Endothelial cell of hepatic sinusoid (primary cell): ENCODE measurements at regions not wholly inside any gene's neighbourhood (a gene's known extent, or its start where the extent isn't known, plus 50 kb on each side); places are given as distances from the start of the nearest gene placed in this dataset.

Experiments
- in situ Hi-C: cut with HindIII; loops from 2 replicates; pipeline ENCODE4 v1.10.0; 2017; ENCODE audit warnings: low sequenced_read_pairs

DNA sequence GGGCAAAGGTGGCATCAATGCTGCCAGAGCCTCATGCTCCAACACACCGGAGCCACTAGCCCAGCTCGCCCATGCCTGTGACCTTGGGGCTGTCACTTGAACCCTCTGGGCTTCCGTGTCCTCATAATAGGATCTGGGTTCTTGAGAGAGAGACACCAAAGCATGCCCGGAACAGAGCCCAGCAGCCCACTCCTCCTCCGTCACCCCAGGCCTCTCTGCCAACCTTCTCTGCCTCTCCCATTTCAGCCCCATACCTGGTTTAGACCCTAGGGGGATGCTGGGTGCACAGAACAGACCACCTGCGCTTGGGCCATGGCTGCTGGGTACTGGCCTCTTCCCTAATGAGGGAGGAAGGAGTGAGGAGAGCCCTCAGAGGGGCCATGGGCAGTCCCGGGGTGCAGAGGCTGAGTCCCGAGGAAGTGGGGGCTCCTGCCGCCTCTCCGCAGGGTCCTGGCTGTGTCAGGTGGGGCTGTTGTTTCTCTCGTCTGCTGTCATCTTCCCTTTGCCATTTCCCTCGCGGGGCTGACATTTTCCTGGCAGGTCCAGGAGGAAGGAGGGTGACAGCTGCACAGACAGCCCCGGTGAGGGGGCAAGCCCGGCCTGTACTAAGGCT, 172.4 kb upstream of the RTL1 start:
- in situ Hi-C loops: loop anchor here (25.0 kb wide), 1 partner anchor 414 kb away; no protein-coding TSS in a partner anchor

DNA sequence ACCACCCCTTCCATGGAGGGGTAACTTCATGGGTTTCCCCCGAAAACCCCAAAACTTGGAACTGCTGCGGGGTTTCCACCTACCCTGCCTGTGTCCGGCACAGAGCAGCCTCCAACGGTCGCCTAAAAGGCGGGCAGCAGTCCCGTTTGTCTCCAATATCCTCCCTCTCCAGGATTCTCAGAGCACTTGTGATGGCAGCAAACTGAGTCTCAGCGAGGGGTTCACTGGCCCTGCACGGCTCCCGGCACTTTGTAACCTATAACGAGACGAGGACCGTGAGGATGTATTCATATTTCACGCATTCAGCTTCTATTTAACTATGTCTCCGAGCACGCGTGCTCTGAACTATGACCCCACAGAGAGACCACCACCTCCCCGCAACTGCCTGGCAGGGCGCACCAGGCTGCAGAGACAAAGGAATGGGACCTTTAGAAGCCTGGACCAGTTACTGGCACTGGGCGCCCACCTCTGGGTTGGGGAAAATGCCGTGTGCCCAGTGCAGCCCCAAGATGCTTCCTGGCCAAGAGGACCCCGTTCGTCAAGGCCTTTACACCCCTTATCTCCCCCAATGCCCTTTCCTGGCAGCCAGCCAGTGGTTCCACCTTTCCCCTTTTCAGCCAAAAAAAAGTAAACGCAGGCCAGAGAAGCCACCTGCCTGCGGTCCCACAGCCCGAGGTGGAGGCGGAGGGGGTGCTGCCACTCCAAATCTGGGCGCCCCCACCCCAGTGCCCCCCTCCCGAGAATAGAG, 173.1 kb upstream of the RTL1 start:
- in situ Hi-C loops: loop anchor here (25.0 kb wide), 1 partner anchor 414 kb away; no protein-coding TSS in a partner anchor

DNA sequence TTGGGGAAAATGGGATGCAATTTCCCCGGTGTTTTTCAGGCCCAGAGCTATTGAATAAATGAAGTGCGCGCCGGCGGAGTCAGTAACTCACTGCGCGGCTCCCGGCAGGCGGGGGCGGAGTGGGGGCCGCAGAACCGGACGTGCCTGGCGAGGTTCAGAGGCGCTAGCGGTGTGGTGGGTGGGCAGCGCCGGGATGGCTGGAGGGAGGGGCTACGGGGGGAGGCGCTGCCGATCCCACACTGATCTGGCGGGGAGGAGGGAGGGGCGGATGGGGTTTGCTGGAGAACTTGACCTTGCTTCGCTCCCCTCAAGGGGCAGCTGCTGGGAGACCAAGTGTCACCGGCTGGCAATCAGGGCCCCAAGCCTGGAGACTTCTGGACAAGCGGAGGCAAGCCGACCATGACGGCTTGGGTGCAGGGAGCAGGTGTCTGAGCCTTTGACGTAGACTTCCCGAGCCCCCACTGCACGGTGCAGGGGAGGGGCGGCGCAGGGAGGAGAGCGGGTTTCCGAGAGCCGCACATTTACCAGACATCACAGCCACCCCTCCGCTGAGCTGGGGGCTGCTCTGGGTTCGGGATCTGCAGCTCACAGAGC, 174.1 kb upstream of the RTL1 start:
- in situ Hi-C loops: loop anchor here (25.0 kb wide), 1 partner anchor 415 kb away; no protein-coding TSS in a partner anchor

DNA sequence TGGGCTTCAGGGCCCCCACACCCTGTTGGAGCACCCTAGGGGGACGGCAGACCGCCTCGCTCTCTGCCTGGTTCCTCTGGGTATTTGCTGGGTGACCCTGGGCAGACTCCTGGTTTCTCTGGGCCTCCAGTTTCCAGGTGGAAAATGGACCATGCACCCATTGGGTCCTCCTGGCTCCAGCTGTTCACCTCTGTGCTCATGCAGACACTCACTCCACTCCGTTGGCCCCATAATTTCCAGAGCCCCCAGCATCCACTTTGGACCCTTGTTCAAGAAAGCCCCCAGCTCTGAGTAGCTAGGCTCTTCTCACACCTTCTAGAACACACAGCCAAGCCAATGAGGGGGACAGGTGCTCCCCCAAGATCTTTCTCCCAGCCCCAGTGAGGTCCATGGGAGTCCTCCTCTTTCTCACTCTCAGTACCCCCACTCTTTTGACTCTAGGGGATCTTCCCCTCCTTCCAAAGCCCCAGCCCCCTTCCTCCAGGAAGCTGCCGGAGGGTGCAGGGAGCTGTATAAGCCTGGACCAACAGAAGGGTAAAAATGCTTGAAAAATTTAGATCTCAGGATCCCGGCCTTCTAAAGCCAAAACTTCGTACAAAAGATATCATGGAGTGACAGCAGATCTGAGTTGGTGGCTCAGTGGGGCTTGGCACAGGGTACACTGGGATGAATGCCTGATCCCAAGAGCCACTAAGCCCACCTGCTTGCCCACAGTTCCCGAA, 174.8 kb upstream of the RTL1 start:
- in situ Hi-C loops: loop anchor here (25.0 kb wide), 1 partner anchor 416 kb away; no protein-coding TSS in a partner anchor

DNA sequence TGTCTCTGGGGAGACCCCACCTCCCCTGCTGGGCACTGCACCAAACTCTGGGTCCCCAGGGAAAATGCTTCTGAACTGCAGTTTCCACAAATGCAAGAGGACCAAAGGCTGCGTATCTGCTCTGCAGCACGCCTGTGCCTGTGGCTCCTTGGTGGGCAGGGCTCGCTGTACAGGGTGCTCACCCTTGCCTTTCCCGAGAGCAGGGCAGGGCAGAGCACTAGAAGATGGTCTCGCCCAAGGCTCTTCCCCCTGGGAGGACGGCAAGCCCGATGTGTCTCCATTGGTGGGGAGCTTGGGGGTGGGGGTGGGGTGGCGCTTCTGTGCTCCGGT, 175.3 kb upstream of the RTL1 start:
- in situ Hi-C loops: loop anchor here (25.0 kb wide), 1 partner anchor 417 kb away; no protein-coding TSS in a partner anchor

DNA sequence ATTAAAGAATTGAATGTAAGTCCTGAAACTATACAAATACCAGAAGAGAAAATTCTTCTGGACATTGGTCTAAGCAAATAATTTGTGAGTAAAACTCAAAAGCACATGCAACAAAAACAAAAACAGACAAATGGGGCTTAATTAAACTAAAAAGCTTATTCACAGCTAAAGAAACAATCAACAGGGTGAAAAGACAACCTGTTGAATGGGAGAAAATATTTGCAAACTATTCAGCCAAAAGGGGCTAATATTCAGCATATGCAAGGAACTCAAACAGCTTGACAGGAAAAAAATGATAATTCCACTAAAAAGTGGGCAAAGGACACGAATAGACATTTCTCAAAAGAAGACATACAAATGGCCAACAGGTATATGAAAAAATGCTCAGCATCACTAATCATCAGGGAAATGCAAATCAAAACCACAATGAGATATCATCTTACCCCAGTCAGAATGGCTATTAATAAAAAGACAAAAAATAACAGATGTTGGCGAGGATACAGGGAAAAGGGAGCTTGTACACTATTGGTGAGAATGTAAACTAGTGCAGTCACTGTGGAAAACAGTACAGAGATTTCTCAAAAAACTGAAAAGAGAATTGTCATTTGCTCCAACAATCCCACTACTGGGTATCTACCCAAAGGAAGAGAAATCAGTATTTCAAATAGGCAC, 177.5 kb upstream of the RTL1 start:
- in situ Hi-C loops: loop anchor here (10.0 to 25.0 kb wide), 2 partner anchors 134 to 419 kb away; no protein-coding TSS in a partner anchor

DNA sequence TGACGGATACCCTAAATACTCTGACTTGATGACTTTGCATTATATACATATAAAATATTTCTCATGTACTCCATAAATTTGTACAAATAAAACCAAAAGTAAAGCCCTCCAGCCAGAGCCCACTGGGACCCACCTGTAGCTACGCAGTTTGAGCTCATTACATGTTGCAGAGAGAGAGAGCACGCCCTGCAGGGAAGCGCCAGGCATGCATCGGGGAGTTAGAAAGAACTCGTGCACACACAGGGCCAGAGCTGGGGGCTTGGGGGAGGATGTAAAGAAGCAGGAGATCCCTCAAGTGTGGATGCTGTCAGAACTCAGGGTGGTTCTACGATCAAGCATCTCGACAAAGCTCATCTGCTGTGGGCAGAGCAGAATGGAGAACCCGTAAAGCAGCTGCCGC, 178.5 kb upstream of the RTL1 start:
- in situ Hi-C loops: loop anchor here (10.0 to 25.0 kb wide), 2 partner anchors 133 to 420 kb away; no protein-coding TSS in a partner anchor

DNA sequence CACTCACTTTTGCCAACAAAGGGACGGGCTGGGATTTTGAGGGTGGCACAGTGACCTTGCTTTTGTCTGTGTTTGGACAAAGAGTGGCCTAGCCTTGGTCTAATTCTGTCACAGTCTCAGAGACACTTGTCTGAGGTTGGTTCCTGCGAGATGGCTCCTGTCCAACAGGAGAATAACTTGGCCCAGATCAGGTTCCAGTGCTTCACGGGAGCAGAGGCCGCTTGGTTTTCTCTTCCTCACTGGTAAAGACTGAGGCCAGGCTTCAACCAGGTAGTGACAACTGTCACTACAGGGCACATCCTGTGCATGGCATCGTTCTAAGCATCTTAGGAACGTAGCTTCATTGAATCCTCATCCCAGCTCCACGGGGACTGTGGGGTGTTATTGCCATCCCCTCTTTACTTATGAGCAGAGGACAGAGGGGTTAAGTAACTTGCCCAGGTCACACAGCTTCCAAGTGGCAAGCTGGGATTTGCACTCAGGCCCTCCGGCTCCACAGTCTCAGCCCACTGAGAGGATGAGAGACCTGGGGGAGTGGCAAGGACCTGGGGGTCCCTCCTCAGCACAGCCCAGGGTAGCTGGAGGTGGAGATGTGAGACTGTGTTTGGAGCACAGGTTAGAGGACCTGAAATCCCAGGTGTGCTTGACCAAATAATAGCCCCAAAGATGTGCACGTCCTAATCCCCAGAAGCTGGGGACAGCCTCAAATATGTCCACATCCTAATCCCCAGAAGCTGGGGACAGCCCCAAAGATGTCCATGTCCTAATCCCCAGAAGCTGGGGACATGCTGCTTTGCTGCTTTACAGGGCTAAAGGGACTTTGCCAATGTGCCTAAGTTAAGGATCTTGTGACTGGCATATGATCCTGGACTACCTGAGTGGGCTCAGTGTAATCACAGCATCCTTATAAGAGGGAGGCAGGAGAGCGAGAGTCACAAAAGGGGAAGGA, 179.2 kb upstream of the RTL1 start:
- in situ Hi-C loops: loop anchor here (10.0 to 25.0 kb wide), 2 partner anchors 132 to 420 kb away; no protein-coding TSS in a partner anchor

DNA sequence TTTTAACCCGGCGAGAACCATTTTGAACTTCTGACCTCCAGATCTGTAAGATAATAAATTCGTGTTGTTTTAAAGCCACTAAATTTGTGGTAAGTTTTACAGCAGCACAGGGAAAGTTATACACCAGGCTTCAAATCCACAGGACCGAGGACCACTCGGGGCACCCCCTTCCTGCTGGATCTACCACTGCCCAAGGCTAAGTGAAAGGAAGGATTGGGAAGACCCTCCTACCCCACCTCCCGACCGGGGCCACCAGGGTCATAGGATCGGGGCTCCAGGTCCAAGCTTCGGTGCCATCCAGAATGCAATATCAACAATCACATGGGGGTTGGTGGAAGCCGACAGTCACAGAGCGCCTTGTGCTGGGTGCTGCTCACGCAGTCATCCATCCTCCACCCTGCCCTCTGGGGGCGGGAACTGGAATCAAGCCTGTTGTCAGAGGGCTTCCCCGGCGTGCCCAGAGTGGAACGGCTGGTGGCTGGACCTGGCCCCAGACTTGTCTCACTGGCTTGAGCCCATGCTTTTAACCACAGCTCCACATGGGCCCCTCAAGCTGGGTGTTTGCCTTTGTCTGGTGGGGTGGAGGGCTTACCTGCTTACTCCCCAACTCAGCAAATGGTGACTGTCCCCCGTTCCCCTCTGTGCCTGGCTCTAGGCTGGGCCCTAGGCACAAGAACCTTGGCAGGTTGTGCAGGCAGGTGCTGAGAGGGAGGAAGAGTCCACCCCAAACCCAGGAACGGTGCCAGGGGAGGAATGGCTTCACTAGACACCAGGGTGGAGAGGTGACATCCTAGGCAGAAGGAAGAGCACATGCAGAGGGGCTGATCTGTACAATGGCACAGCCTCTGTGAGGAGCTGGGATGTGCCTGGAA, 180.3 kb upstream of the RTL1 start:
- in situ Hi-C loops: loop anchor here (10.0 to 25.0 kb wide), 2 partner anchors 131 to 421 kb away; no protein-coding TSS in a partner anchor

DNA sequence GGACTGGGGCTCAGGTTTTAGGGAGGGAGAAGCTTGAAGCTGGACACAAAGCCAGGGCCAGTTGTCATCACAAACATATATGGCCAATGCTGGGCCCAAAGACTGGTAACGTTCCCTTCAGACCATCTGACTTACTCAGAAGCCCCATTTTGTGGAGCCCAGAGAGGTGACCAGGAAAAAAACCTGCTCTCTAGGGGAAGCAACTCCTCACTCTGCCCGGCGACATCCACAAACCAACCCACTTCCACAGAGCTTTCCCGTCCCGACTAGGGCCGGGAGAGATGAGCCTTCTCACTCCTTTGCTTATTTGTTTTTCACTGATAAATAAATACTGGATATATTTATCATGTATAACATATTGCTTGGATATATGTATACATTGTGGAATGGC, 180.9 kb upstream of the RTL1 start:
- in situ Hi-C loops: loop anchor here (10.0 to 25.0 kb wide), 2 partner anchors 130 to 422 kb away; no protein-coding TSS in a partner anchor

DNA sequence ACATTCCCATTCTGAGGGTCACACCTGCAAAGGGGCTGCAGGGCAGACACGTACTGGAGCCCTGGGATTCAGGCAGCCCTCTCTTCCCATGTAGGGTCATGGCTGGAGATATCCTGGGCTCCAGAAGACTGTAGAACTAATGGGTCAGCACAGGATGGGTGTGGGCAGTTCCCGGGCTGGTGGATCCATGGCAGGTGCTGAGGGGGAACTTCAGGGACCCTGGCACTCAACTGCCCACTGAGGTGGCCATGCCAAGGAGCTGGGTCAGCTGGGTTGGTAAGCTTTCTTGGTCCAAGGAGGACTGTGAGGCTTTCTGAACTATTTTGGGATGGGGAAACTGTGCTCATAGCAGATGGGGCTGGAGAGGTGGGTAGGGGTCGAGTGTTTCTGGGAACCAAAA, 183.4 kb upstream of the RTL1 start:
- in situ Hi-C loops: loop anchor here (5.0 to 25.0 kb wide), 3 partner anchors 55 to 425 kb away; no protein-coding TSS in a partner anchor

DNA sequence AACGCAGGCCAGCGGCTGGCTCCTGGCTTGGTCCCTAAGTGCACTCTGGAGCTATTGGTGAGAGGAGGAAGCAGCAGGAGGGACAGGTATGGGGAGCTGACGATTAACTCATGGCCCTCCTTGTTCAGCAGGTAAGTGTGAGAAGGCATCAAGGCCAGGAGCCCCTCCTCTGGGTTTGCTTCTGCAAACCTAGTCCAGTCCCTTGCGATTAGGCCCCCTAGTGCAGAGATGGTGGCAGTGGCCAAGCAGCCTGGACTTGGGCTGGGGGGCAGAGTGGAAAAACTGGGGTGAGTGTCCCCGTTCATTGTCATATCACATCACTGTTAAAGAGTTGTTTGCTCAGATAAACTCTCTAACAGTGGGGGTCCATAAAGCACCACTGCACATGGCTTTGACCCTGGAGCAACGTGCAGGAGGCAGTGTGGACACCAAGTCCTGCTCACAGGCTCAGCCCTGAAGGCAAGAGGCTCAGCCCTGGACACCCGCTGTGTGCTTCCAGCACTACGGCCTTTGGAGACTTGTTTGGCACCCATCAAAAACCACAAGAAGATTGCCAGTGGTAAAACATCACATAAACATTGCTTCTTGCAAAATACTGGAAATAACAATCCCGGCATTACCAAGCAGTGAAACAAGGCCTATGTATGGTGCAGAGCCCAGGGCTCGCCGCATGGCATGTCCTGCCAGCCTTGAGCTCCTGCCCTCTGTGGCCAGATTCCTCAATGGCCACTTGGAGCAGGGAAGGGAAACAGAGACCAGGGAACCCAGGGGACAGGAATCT, 184.3 kb upstream of the RTL1 start:
- in situ Hi-C loops: loop anchor here (5.0 to 25.0 kb wide), 3 partner anchors 56 to 426 kb away; no protein-coding TSS in a partner anchor

DNA sequence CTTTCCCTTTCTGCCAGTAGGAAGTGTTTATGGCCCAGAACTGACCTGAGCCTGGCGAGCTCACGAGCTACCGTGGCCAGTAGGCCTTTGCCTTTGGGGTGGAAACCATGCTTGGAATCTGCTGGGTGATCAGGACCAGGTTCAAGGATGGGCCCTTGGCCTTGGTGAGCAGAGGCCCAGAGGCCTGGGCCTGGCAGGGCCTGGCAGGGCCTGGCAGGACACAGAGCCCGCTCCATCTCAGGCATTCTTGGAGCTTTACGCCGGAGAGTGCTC, 184.8 kb upstream of the RTL1 start:
- in situ Hi-C loops: loop anchor here (5.0 to 25.0 kb wide), 3 partner anchors 56 to 426 kb away; no protein-coding TSS in a partner anchor

DNA sequence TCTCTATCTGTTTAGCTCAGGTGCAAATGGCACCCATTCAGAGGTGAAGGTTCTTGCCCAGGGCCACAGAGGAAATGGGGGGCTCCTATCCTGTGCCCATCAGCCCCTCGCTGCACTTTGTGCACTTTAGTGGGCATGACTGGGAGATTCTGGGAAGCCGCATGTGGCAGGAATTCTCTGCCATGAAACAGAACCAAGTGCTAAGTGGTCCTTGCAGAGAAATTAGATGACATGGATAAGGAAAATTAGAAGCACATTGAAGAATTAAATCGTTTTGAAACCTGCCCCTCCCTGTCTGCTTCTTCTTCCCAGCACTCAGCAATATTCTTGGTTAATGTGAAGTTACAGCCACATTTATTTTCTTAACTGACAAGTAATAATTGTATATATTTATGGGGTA, 185.2 kb upstream of the RTL1 start:
- in situ Hi-C loops: loop anchor here (5.0 to 25.0 kb wide), 3 partner anchors 56 to 426 kb away; no protein-coding TSS in a partner anchor

DNA sequence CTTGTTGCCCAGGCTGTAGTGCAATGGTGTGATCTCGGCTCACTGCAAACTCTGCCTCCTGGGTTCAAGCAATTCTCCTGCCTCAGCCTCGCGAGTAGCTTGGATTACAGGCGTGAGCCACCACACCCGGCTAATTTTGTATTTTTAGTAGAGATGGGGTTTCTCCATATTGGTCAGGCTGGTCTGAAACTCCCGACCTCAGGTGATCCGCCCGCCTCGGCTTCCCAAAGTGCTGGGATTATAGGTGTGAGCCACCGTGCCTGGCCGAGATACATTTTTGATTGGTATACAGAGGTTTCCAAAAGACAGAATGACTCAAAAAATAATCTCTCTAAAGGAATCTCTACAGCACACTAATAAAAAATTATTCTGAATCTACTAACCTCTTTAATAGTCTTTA, 187.0 kb upstream of the RTL1 start:
- in situ Hi-C loops: loop anchor here (5.0 to 25.0 kb wide), 2 partner anchors 77 to 428 kb away; no protein-coding TSS in a partner anchor

DNA sequence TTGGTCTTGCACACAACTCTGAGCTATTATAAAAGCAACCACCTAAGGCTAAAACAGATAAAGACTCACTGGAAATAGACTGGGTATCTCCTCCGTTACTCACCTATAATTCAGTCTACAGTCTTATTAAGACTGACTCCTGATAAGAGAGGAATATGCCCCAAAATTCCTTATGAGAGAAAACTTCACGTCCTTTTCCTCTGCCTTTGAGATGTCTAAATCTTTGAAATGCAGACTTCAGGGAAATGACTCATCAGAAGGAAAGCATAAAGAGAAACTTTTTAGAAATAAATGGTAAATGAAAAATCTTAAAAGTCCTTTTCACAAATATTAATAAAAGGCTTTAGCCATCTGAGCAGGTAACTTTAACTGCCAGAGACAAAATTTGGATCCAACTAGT, 187.5 kb upstream of the RTL1 start:
- in situ Hi-C loops: loop anchor here (5.0 to 25.0 kb wide), 2 partner anchors 76 to 429 kb away; no protein-coding TSS in a partner anchor

DNA sequence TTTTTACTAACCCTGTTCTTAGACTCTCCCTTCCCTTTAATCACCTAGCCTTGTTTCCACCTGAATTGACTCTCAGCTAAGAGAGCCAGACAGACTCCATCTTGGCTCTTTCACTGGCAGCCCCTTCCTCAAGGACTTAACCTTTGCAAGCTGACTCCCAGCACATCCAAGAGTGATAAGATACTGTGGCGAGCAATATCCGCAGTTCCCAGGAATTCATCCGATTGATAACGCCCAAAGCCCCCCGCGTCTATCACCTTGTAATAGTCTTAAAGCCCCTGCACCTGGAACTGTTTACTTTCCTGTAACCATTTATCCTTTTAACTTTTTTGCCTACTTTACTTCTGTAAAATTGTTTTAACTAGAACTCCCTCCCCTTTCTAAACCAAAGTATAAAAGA, 191.4 kb upstream of the RTL1 start:
- in situ Hi-C loops: loop anchor here (5.0 to 25.0 kb wide), 2 partner anchors 72 to 433 kb away; no protein-coding TSS in a partner anchor
